ENCODE measurements at regions not wholly inside any gene's neighbourhood (a gene's known extent, or its start where the extent isn't known, plus 50 kb on each side); places are given as distances from the start of the nearest gene placed in this dataset.

GRCh38 chr5:34604119-34604675 is 51.9 kb upstream of the RAI14 start:
- DNase-seq (no peak), FAIRE-seq (no peak)
- no peaks in the 10 kb centered on the region for H3K36me3 ChIP-seq (ENCODE audit: control insufficient read depth in 2 of 3, insufficient read depth in 3 of 3, low read length in 3 of 3)
- H3K9me3 ChIP-seq (ENCODE audit: control insufficient read depth in 2 of 3, insufficient read depth in 1 of 3, low read length in 3 of 3): no peaks in the 10 kb centered on the region
- no peaks in the 10 kb centered on the region for H3K27me3 ChIP-seq (ENCODE audit: control insufficient read depth, insufficient read depth, low read length)
- no peak for TF ChIP-seq CTCF (IDR thresholded peaks at IDR 0.05; ENCODE audit: borderline replicate concordance, extremely low read depth, insufficient read depth)
- no peak overlapping the region for H3K9ac ChIP-seq (ENCODE audit: low read length in 3 of 3)
- no peak overlapping the region for H3K4me3 ChIP-seq (ENCODE audit: low read length in 3 of 3)
- intact Hi-C loops (cut with DNase I): no loop called here
- no peak overlapping the region for H3K27ac ChIP-seq (ENCODE audit: low read depth in 2 of 2, low read length in 2 of 2)
- no peaks in the 10 kb centered on the region for H3K4me1 ChIP-seq (ENCODE audit: control insufficient read depth in 2 of 3, insufficient read depth in 2 of 3, low read depth in 1 of 3, low read length in 3 of 3)

GRCh38 chr5:34606101-34606500 is 50.0 kb upstream of the RAI14 start:
- H3K4me3 ChIP-seq (ENCODE audit: low read length in 3 of 3): no peak overlapping the region
- no peak for DNase-seq
- H3K9me3 ChIP-seq (ENCODE audit: control insufficient read depth in 2 of 3, insufficient read depth in 1 of 3, low read length in 3 of 3): no peaks in the 10 kb centered on the region
- H3K27ac ChIP-seq (ENCODE audit: low read depth in 2 of 2, low read length in 2 of 2): no peak overlapping the region
- H3K4me1 ChIP-seq (ENCODE audit: control insufficient read depth in 2 of 3, insufficient read depth in 2 of 3, low read depth in 1 of 3, low read length in 3 of 3): no peaks in the 10 kb centered on the region
- intact Hi-C loops (cut with DNase I): no loop called here
- no peak overlapping the region for H3K9ac ChIP-seq (ENCODE audit: low read length in 3 of 3)
- H3K27me3 ChIP-seq (ENCODE audit: control insufficient read depth, insufficient read depth, low read length): no peaks in the 10 kb centered on the region
- TF ChIP-seq CTCF (IDR thresholded peaks at IDR 0.05; ENCODE audit: borderline replicate concordance, extremely low read depth, insufficient read depth): no peak
- no peak for FAIRE-seq
- H3K36me3 ChIP-seq (ENCODE audit: control insufficient read depth in 2 of 3, insufficient read depth in 3 of 3, low read length in 3 of 3): no peaks in the 10 kb centered on the region
